ENCODE measurements at regions not wholly inside any gene's neighbourhood (a gene's known extent, or its start where the extent isn't known, plus 50 kb on each side); places are given as distances from the start of the nearest gene placed in this dataset.

DNA sequence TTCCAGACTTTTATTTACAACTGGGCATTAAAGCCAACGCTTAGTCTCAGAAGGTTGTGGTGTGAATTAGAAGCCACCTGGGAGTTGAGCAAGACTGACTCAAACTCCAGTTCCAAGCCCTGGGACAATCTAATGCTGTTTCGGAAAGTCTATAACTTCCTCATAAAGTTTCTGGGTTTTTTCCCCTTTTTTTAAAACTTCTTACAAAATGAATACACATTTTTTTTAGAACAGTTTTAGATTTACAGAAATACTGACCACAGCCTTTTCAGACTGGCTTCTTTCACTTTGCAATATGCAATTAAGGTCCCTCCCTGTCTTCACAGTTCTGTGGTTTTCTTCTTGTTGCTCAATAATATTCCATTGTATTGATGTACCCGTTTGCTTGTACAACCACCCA, 115.9 kb upstream of the TWIST2 start:
- TF ChIP-seq, protein P1, sequence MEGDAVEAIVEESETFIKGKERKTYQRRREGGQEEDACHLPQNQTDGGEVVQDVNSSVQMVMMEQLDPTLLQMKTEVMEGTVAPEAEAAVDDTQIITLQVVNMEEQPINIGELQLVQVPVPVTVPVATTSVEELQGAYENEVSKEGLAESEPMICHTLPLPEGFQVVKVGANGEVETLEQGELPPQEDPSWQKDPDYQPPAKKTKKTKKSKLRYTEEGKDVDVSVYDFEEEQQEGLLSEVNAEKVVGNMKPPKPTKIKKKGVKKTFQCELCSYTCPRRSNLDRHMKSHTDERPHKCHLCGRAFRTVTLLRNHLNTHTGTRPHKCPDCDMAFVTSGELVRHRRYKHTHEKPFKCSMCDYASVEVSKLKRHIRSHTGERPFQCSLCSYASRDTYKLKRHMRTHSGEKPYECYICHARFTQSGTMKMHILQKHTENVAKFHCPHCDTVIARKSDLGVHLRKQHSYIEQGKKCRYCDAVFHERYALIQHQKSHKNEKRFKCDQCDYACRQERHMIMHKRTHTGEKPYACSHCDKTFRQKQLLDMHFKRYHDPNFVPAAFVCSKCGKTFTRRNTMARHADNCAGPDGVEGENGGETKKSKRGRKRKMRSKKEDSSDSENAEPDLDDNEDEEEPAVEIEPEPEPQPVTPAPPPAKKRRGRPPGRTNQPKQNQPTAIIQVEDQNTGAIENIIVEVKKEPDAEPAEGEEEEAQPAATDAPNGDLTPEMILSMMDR (IDR thresholded peaks at IDR 0.05; ENCODE audit: insufficient read depth, low read length, poor library complexity, severe bottlenecking): no peak
- TF ChIP-seq EZH2phosphoT487 (conservative IDR thresholded peaks at IDR 0.05; ENCODE audit: low read length): no peak
